Stimulated activated CD8-positive, alpha-beta memory T cell treated with anti-CD3 and anti-CD28 coated beads, Interleukin-15, amount 100 ng/mL, for 48 hours (primary cell): ENCODE measurements at regions not wholly inside any gene's neighbourhood (a gene's known extent, or its start where the extent isn't known, plus 50 kb on each side); places are given as distances from the start of the nearest gene placed in this dataset.

Source experiments
- DNase-seq, 2 donors: peaks; one replicate each; pipeline ENCODE4 v3.0.0-alpha.2; 2020; ENCODE audit warnings: low read depth in 2 of 2

GRCh38 chr1:11413986-11414391, 65.0 kb upstream of the DISP3 start:
- DNase-seq, result no peak

- no peak for DNase-seq
Measured at GRCh38 chr1:11414926-11415538, 63.9 kb upstream of the DISP3 start.

GRCh38 chr1:11417162-11417561, 61.8 kb upstream of the DISP3 start:
- no peak for DNase-seq

GRCh38 chr1:11418056-11418455, 60.9 kb upstream of the DISP3 start:
- no peak for DNase-seq

- DNase-seq, result no peak
Measured at GRCh38 chr1:11421443-11421842, 57.5 kb upstream of the DISP3 start.

- DNase-seq, result no peak
Measured at GRCh38 chr1:11422686-11423085, 56.3 kb upstream of the DISP3 start.

- DNase-seq, result no peak
Measured at GRCh38 chr1:11426617-11427016, 52.3 kb upstream of the DISP3 start.

GRCh38 chr1:11428789-11429188, 50.2 kb upstream of the DISP3 start:
- no peak for DNase-seq
